ENCODE measurements at regions not wholly inside any gene's neighbourhood (a gene's known extent, or its start where the extent isn't known, plus 50 kb on each side); places are given as distances from the start of the nearest gene placed in this dataset.
A peak's percentile ranks its signal among the peaks of the same experiment; 100 is the strongest.
"Not testable (repeated sequence)": the region's sequence is repeated elsewhere in the genome, so short reads cannot be mapped to it uniquely, and the experiment has no call there.

GRCh38 chr1:201731592-201731991 lies 97.4 kb upstream of the IPO9 start:
- no peaks in the 10 kb centered on the region for H3K36me3 ChIP-seq
- ATAC-seq, result peak; percentile 88 to 92 (median 91)
- WGBS, 4 donors, result 25 to 40% (median 33%) methylated on average over 1 of the region's 1 CpG
- peak overlapping the region; percentile 9 to 98 (median 80) for H3K27ac ChIP-seq
- TF ChIP-seq CTCF (IDR thresholded peaks at IDR 0.05) (no peak), POLR2A (IDR thresholded peaks at IDR 0.05) (no peak)
- no peaks in the 10 kb centered on the region for H3K9me3 ChIP-seq
- no peak overlapping the region for H3K4me3 ChIP-seq
- no peaks in the 10 kb centered on the region for H3K27me3 ChIP-seq
- peaks cover 4 to 92% (median 67%) of the 10 kb centered on the region in 12 donors for H3K4me1 ChIP-seq
- peak; percentile 72 to 87 (median 76) for DNase-seq
- intact Hi-C loops (cut with DNase I), result no loop called here

GRCh38 chr1:201732351-201732750 lies 96.6 kb upstream of the IPO9 start:
- peak in 1 of 4 donors; percentile 52 for ATAC-seq
- Histone ChIP-seq H3K4me3 (no peak overlapping the region), H3K36me3 (no peaks in the 10 kb centered on the region), H3K4me1 (peaks cover 11 to 92% (median 68%) of the 10 kb centered on the region in 12 donors), H3K27ac (peak overlapping the region; percentile 9 to 98 (median 80)), H3K27me3 (no peaks in the 10 kb centered on the region), H3K9me3 (no peaks in the 10 kb centered on the region)
- intact Hi-C loops (cut with DNase I), result no loop called here
- WGBS, 4 donors, result 58 to 81% (median 72%) methylated on average over 2 of the region's 2 CpGs
- no peak for DNase-seq
- no peak for TF ChIP-seq POLR2A (IDR thresholded peaks at IDR 0.05)
- TF ChIP-seq CTCF (IDR thresholded peaks at IDR 0.05), result no peak

GRCh38 chr1:201734221-201734620 lies 94.7 kb upstream of the IPO9 start:
- H3K27me3 ChIP-seq; ATAC-seq; H3K9me3 ChIP-seq; DNase-seq; intact Hi-C loops (cut with DNase I); H3K36me3 ChIP-seq; H3K4me3 ChIP-seq: not testable (repeated sequence)
- 73 to 91% (median 86%) methylated on average over 4 of the region's 4 CpGs for WGBS, 4 donors
- peaks cover 19 to 97% (median 77%) of the 10 kb centered on the region in 12 donors for H3K4me1 ChIP-seq
- H3K27ac ChIP-seq, result peak overlapping the region in 8 of 12 donors; percentile 8 to 98 (median 91)

GRCh38 chr1:201734786-201735185 lies 94.2 kb upstream of the IPO9 start:
- ATAC-seq (no peak), DNase-seq (no peak)
- peaks cover 19 to 97% (median 77%) of the 10 kb centered on the region in 12 donors for H3K4me1 ChIP-seq
- TF ChIP-seq CTCF (IDR thresholded peaks at IDR 0.05) (no peak), POLR2A (IDR thresholded peaks at IDR 0.05) (no peak)
- no peaks in the 10 kb centered on the region for H3K9me3 ChIP-seq
- 43 to 57% (median 49%) methylated on average over 2 of the region's 2 CpGs for WGBS, 4 donors
- intact Hi-C loops (cut with DNase I), result no loop called here
- H3K27me3 ChIP-seq, result no peaks in the 10 kb centered on the region
- H3K27ac ChIP-seq, result peak overlapping the region in 8 of 12 donors; percentile 8 to 98 (median 91)
- H3K36me3 ChIP-seq, result no peaks in the 10 kb centered on the region
- H3K4me3 ChIP-seq, result no peak overlapping the region
